ENCODE measurements at regions not wholly inside any gene's neighbourhood (a gene's known extent, or its start where the extent isn't known, plus 50 kb on each side); places are given as distances from the start of the nearest gene placed in this dataset.

GRCh38 chr12:116637589-116638150 is 78.5 kb downstream of the MAP1LC3B2 start:
- H3K9me3 ChIP-seq, result no peaks in the 10 kb centered on the region
- peaks cover 3% of the 10 kb centered on the region for H3K4me1 ChIP-seq (replicated peaks)
- WGBS, result 73% methylated on average over 6 of the region's 6 CpGs
- no peaks in the 10 kb centered on the region for H3K27me3 ChIP-seq (replicated peaks; ENCODE audit: insufficient read depth)
- DNase-seq (ENCODE audit: low spot score), result no peak
- no peak for TF ChIP-seq POLR2AphosphoS5 (IDR thresholded peaks at IDR 0.05)
- no peak for TF ChIP-seq CTCF (IDR thresholded peaks at IDR 0.05)
- TF ChIP-seq POLR2A (IDR thresholded peaks at IDR 0.05), result no peak
- no peaks in the 10 kb centered on the region for H3K36me3 ChIP-seq
- intact Hi-C loops (cut with DNase I), result no loop called here
- H3K27ac ChIP-seq, result peak overlapping the region in 1 of 2 donors; percentile 80
- no peak overlapping the region for H3K4me3 ChIP-seq

- H3K36me3 ChIP-seq, result no peaks in the 10 kb centered on the region
- no peak overlapping the region for H3K4me3 ChIP-seq
- intact Hi-C loops (cut with DNase I), result no loop called here
- DNase-seq (ENCODE audit: low spot score), result peak; percentile 29
- 56% methylated on average over 11 of the region's 11 CpGs for WGBS
- TF ChIP-seq CTCF (IDR thresholded peaks at IDR 0.05) (no peak), POLR2AphosphoS5 (IDR thresholded peaks at IDR 0.05) (peak; percentile 62)
- H3K9me3 ChIP-seq, result no peaks in the 10 kb centered on the region
- peak overlapping the region; percentile 55 to 80 for H3K27ac ChIP-seq
- no peaks in the 10 kb centered on the region for H3K27me3 ChIP-seq (replicated peaks; ENCODE audit: insufficient read depth)
- peaks cover 3% of the 10 kb centered on the region for H3K4me1 ChIP-seq (replicated peaks)
Observed at GRCh38 chr12:116636608-116637519, 77.7 kb downstream of the MAP1LC3B2 start.

GRCh38 chr12:116635487-116635886 is 76.3 kb downstream of the MAP1LC3B2 start:
- H3K36me3 ChIP-seq, result no peaks in the 10 kb centered on the region
- H3K27me3 ChIP-seq (replicated peaks; ENCODE audit: insufficient read depth), result no peaks in the 10 kb centered on the region
- H3K4me1 ChIP-seq (replicated peaks), result peaks cover 3% of the 10 kb centered on the region
- peak overlapping the region; percentile 55 to 80 for H3K27ac ChIP-seq
- WGBS, result 60% methylated on average over 9 of the region's 9 CpGs
- DNase-seq (ENCODE audit: low spot score), result no peak
- no peak overlapping the region for H3K4me3 ChIP-seq
- H3K9me3 ChIP-seq, result no peaks in the 10 kb centered on the region
- TF ChIP-seq POLR2AphosphoS5 (IDR thresholded peaks at IDR 0.05) (peak; percentile 6), CTCF (IDR thresholded peaks at IDR 0.05) (no peak)
- intact Hi-C loops (cut with DNase I), result no loop called here

- no peak for TF ChIP-seq POLR2AphosphoS5 (IDR thresholded peaks at IDR 0.05)
- TF ChIP-seq CTCF (IDR thresholded peaks at IDR 0.05), result no peak
- TF ChIP-seq POLR2A (IDR thresholded peaks at IDR 0.05), result no peak
- no peak overlapping the region for H3K4me3 ChIP-seq
Observed at GRCh38 chr12:116633476-116633875, 74.3 kb downstream of the MAP1LC3B2 start.

More at GRCh38 chr12:116633476-116633875, 74.3 kb downstream of the MAP1LC3B2 start:
- no peak for DNase-seq (ENCODE audit: low spot score)
- intact Hi-C loops (cut with DNase I), result no loop called here
- H3K9me3 ChIP-seq, result no peaks in the 10 kb centered on the region
- H3K27ac ChIP-seq, result no peak overlapping the region
- H3K4me1 ChIP-seq (replicated peaks), result peaks cover 3% of the 10 kb centered on the region
- H3K27me3 ChIP-seq (replicated peaks; ENCODE audit: insufficient read depth), result no peaks in the 10 kb centered on the region
- 83% methylated on average over 5 of the region's 5 CpGs for WGBS
- H3K36me3 ChIP-seq, result no peaks in the 10 kb centered on the region

Data from prostate gland (tissue), 2 donors.